HG03095 (cell line): ENCODE measurements at regions not wholly inside any gene's neighbourhood (a gene's known extent, or its start where the extent isn't known, plus 50 kb on each side); places are given as distances from the start of the nearest gene placed in this dataset.

ENCODE experiments used
- ATAC-seq: cut with Tn5 transposase; IDR thresholded peaks from one replicate; pipeline ENCODE4 v1.9.1; 2021; ENCODE audit warnings: moderate library complexity; ENCODE audit not compliant: unreplicated experiment

DNA sequence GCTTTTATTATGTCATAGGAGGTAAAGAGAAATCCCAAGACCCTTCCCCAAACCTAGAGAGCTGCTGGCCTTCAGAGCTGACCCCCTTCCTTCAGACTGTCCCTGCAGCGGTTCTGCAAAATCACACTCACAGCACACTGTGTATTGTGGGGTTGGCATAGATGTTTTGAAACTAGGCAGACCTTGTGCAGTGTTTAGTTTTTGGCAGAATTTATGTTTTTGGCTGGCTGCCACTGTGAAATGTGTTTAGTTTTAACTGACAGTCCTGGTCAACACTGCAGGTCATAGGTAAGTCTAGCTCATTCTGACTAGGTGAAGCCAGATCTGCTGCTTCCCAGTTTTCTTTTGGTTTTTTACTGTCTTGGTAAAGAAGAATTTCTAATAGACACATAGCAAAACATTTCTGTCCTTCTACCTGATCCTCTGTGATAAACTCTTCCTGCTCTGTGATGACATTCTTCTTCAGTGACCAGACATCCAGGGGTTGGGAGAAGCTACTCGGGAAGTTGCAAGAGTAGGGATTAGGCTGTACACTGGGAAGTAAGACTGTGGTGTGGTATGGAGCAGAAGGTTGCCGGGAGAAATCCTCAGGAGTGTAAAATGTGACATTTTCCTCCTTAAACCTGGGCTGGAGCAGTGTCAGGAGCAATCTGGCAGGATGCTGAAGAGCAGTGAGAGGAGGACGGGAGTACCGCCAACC lies 209.6 kb upstream of the MCTP2 start:
- ATAC-seq: no peak

DNA sequence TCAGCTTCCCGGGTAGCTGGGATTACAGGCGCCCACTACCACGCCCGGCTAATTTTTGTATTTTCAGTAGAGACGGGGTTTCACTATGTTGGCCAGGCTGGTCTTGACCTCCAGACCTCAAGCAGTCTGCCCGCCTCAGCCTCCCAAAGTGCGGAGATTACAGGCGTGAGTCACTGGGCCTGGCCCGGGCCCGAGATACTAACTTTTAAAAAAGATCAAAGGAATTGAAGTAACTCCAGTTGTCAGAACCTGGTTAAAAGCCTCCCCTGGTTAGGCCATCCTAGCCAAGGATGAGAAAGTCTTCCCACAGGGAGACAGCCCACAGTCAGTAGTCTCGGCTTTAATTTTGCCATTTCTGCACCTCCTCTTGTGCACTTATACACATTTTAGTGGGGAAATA lies 212.3 kb upstream of the MCTP2 start:
- ATAC-seq: no peak

DNA sequence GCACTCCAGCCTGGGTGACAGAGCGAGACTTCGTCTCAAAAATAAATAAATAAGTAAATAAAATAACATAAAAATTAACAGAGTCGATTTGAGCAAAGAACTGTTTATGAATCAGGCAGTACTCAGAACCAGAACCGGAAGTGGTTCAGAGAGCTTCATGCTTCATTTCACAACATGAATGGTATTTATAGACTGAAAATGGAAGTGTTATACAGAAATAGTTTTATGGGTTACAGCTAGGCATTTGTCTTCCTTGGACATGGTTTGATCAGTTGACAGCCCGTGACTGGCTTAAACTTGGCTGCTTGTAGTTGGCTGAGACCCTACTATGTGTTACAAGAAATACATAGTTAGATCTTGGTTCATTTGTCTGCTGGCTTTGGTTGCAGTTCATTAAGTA lies 216.0 kb upstream of the MCTP2 start:
- ATAC-seq: no peak

DNA sequence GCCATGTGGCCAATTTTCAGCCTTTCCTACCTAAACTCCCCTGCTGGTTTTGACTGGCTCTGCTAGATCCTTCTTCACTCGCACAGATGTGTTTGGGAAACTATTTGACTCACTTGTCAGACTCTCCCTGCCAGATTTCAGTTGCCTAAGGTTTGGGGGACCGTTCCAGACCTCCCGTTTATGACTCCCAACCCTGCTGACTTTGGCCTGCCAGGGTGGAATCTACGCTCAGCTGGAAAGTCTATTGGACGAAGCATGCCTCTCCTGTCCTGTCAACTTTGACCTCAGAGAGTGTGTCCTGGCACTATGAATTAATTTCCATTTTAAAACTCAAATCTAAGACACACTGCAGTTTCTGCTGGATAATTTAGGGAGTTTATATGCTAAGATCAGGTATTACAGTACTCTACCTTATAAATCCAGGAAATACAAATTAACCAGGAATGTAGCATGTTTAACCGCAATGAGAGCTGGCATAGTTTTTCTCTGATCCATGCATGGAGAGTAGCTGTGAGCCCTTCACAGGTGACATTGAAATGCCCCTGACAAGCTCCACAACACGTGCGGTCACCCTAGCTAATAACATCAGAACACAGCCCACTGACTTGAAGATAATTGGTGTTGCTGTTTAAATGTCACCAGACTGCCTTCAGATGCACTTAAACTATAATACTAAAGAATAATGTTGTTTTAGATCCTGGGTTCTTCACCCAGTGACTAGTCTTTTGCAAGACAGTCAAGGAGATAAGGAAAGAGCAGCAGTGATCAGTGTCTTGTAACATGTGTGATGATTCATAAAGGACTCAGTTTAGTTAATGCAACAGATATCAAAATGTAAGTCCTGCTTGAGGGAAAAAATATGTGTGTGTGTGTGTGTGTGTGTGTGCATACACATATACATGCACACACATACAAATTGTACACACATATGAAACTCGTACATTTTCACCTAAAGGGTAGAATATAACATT lies 223.0 kb upstream of the MCTP2 start:
- ATAC-seq: no peak

DNA sequence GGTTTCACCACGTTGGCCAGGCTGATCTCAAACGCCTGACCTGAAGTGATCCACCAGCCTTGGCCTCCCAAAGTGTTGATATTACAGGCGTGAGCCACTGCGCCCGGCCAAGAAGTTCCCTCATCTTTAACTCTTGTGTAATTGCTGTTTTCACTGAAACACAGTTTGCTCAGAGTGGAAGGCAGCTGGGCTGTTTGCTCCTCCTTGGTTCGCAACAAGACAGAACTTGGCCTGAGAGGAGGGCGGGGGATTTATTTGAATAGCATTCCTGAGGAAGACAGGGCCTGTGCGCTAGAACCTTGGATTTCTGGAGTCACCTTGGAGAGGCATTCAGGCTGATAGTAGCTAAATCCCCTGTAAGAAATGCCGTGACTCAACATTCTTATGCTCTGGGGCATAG lies 226.7 kb upstream of the MCTP2 start:
- no peak for ATAC-seq

DNA sequence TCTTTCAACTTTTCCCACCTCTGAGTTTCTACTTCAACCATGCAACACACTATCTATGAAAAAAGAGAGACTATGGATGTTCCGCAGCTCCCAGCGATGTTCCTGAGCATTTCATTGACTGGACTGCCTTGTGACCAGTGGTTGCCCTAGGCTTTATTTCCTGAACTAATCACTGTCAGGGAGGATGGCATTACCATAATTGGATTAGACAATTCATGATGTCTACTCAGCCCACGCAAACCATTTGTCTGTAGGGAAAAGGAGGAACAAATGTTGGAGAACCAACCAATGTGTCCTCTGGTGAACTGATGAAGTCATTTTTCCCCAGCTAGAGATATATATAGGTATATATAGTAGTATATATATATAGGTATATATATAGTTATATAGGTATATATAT lies 229.3 kb upstream of the MCTP2 start:
- ATAC-seq: no peak

DNA sequence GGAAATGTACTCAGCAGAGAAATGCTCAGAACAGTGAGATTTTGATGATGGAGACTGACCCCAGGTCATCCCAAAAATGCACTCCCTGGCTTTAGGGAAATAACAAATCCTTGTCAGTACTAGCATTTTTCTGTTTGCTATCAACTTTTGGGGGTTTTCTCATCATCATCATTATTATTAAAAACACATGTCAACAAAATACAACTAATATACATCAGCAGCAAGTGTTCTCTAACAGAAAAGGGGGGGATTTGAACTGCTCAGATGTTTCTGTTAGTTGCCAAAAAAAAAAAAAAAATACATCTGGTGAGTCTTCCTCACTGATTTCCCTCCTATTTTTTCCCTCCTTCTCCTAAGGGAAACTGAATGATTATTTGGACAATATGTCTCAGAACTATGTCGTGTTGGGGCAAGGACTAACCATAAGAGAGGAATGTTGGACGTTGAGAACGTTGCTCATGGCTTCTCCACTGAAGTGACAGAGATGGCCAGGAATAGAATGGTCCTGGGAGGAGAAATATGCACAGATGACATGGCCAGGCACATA lies 230.0 kb upstream of the MCTP2 start:
- ATAC-seq: no peak

DNA sequence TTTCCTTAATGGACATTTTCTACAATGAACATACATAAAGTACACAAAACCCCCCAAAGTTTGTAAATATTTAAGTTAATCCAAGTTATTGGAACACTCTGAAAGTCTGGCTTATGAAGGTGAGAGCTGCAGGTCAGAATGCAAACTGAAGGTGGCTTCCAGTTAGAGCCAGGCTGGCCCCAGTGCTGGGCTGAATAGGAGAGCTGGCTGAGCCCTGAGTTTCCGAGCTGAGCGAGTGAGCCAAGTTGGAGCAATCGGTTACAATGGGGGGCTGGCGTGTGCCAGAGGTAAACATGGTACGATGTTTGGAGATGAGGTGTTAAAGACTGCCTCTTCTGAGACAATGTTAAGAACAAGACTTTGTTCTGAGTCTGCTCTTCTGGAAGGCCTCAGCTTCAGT lies 230.8 kb upstream of the MCTP2 start:
- ATAC-seq: no peak

DNA sequence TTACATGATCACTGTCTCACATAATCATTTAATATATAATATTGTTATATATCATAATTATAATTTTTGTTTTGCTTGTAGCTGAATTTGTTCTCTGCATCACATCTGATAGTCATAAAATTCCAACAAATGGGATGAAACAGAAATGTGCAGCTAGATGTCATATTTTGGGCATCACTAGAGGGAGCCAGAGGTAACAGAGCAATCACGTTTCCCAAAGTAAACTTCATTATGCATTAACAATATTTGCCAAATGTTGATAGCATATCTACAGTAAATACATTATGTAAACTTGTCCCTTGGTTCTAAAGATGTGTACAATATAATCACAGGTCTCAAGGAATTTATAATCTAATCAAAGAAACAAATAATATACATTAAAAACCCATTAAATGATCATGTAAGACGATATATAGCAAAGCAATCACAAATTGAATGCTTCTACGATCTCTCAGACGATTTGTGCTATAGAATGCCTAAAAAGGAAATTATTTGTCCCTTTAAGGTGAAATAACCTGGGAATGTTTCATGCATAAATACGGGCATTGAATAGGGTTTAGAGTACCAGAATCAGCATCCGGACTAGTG lies 234.2 kb upstream of the MCTP2 start:
- no peak for ATAC-seq

DNA sequence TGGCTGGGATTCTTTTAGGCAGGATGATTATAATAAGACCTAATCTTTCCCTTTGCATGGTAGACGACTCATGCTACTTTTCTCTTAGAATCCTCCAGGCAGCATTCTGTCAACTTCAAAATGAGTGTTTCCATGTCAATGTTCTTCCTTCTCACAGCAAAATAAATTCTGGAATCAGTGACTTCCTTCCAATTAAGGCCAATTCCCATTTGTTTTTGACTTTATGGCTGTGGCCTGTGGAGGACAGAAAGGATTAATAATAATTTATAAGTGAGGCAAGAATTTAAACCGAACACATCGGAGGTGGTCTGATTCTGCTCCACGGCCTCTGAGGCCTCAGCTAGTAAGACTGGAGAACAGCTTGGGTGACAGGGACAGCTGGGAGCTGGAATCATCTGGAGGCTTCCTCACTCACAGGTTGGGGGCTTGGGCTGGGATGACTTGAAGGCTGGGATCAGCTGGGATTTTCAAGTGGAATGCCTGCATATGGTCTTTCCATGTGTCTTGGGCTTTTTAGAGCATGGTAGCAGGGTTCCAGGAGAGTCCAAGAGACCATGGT lies 241.8 kb upstream of the MCTP2 start:
- ATAC-seq: no peak

DNA sequence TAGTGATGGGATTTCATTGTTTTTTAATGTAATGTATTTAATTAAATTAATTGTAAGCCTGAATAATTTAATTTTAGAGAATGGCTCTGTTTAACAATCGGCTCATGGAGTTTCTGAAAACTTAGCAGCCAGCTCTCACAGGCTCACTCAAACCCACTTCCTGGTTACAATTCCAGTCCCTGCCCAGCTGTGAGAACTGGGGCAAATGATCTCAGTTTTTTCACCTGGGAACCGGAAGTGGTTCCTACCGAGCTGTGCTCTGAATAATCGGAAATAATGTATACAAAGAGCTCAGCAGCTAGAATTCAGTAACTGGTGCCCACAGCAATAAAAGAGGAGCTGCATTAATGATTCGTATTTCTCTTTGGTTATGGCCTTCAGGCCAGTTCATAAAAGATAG lies 244.3 kb upstream of the MCTP2 start:
- no peak for ATAC-seq

DNA sequence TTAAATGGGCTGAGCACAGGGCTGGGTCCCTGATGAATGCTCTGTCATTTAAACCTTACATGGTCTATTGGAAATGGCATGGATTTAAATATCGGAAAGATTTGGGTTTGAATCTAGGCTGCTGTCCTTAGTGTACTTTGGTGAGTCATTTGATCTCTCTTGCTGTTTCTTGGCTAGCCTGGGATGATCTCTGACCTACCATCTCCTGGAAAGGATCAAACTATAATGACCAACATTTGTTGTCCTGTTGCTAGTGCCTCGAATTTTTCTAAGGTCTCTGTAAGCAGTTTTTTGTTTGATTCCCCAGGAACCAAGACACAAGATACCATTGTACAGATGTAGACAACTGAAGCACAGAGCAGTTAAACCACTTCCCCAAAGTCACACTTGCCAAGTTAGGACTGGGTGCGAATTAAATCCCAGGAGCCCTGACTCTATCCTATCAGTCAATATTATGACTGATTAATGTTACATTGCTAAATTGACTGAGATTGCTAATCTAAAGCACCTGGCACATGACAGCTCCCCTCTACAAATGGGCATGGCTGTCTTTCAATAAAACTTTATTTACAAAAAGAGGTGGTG lies 244.9 kb upstream of the MCTP2 start:
- no peak for ATAC-seq

DNA sequence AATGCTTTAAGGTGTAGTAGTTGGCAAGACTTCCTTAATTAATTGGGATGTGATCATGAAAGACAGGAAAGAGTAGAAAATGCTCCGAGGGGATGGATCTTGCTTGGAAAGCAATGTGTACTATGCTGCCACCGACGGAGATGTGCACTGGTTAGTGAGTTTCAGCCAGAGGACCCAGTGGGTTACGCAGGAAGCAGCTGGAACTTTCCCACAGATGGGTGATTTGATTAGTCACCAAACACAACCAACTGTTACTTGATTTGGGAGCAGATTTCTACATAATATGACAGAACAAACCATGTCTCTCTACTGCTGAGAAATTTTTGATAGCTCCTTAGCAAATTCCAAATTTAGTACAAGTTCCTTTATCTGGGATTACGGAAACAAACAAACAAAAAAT lies 245.4 kb upstream of the MCTP2 start:
- ATAC-seq: no peak

DNA sequence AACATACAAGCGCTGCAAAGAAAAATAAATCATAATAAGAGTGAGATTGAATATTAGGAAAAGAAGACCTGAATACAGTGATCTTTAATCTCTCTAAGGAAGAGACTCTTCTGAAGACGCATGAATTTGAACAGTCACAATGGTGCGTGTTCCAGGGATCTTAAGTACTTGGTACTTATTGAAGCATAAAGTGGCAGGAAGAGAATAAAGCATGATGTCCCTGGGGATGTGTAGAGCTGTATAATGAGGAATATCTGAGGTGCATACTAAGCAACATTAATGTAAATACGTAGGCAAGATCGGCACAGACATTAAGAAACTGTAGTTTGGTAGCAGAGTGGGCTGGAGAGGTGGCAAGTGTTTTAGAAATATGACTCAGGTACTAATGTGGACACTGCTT lies 246.2 kb upstream of the MCTP2 start:
- no peak for ATAC-seq

DNA sequence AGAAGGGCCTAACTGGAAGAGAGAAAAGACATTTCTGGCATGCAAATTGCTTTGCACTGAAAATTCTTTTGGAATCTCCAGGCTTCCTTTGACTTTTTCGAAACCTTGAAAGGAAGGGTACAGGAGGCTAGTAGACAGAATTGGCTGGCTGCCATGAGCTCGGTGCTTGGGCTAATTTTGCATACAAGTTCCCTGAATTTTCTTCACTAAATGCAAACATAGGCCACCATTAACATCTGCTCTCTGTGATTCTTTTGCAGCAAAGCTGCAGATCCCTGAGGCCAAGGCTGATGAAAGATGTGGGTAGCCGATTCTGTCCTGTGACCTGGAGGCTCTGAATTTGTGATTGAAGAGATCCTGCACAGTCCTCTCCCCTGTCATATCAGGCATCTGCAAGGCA lies 247.8 kb upstream of the MCTP2 start:
- ATAC-seq: no peak

DNA sequence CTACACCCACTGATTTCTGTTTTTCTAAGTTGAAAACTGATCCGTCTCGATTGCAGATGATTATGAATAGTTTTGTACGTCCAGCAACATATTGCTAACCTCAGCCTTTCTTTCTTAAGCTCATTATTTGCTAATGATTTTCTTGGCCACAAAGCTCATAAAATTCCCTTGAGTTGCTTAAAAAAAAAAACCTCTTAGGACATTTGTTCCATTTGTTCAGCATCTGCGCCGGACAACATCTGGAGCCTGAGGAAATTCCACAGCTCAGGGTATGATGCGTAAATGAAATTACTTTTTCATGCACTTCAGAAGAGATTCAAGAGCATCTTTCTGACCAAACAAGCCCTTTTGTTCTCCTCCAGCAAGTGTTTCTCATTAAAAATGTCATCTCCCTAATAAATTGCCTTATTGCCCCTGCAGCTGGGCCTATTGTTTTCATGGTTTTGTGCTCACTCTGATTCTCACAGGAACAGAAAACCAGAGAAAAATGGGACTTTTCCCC lies 249.1 kb upstream of the MCTP2 start:
- ATAC-seq: no peak

DNA sequence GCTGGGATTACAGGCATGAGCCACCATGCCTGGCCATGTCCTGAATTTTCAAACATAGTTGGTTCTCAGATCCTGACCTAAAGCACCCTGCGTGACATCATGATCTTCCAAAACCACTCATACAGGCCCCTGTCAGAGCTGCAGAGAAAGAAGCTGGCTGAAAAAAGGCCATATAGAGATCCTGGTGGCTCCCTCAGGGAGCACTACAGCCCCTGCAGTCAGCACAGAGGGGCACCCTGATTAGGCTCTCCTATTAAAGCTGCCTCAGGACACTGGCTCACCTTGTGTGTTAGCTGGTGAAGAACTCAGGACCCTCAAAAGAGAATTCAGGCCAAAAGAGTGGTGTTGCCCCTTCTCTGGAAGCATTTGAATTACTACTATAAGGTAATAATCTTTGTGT lies 249.7 kb upstream of the MCTP2 start:
- no peak for ATAC-seq

DNA sequence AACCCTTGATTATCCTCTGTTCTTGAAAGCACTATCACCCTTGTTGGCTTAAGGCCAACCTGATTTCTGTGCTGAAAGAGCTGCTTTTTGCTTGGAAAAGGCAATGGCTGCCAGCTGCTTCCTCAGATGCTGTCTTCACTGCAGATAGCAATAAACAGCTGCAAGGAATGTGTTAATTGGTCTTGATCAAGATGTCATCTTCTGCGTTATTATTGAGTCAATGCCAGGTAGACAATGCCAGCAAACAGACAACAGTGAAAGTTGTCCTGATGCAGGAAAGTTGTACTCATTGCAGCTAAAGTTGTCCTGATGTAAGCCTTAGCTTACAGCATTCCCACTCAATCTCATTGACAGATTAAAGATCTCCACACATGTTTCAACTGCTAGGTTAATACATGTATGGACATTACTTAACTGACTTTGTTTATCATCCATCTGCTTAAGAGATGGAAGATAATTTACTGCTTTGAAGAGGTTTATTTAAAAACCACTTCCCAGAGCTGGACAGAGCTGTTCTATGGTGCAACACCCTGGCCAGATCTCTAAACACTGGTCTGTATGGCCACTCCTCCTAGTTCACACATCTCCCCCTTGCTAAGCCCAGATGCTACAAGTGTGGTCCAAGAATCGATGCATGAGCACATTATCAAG lies 251.0 kb upstream of the MCTP2 start:
- no peak for ATAC-seq

DNA sequence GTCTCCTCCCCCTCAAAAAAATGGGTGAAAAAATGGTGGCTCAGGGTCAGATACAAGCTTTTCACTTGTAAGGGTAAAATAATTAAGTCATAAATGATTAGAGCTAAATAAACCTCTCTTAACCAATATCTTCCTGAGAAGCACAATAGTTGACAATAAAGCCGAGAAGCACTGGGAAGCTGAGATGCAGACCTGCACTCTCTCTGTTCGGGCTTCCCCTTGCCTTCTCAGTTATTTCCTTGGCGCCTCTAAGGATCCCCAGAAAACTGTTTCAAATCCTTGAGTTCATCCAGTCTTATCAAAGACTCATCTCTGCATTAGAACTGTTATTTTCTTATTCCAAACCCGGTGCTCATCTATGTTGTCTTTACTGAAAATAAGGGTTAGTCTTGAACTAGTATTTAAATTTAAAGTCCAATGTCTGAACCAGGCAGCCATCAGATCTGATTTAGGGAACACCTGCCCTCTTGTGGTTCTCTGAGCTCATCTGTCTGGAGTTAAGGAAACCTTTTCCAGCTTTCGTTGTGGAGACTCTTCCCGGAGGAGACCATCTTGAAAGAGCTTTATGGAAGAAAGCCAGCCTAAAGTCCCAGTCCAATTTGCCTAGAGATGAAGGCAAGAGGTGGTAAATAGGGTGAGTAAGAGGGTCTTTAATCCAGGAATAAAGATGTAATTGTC lies 256.4 kb upstream of the MCTP2 start:
- ATAC-seq: no peak

DNA sequence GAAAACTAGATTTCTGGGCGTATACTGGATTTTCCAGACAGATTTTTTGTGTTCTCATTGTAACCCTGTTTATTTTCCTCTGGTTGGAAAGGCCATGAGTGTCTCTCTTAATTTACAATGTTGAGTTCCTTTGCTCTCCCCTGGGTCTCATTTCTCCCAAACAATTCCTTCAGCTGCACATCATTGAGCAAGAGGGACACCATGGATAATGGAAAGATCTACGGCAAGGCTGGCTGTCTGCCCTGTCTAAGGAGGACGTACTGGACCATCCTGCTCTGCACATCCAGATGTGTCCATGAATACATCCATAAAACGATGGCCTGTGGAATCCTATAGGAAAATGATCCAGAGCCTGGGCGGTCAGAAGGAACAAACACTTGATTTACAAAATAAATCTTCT lies 258.1 kb upstream of the MCTP2 start:
- ATAC-seq: no peak
